AG04449 (cell line): ENCODE measurements at regions not wholly inside any gene's neighbourhood (a gene's known extent, or its start where the extent isn't known, plus 50 kb on each side); places are given as distances from the start of the nearest gene placed in this dataset.

Experiments used
- CTCF ChIA-PET: fragments of 350-600 bp; formaldehyde crosslinking; extraction: SDS; loops from one replicate; lab custom pipeline; 2021; ENCODE audit warnings: antibody characterized with exemption; lab: Yijun Ruan, JAX
- POLR2A ChIA-PET: fragments of 400-600, 350-600 bp; formaldehyde crosslinking; extraction: SDS; loops from one replicate; lab custom pipeline; 2020; ENCODE audit warnings: antibody characterized with exemption, inconsistent platforms; lab: Yijun Ruan, JAX
- DNase-seq: peaks from one replicate; pipeline ENCODE4 v3.0.0-alpha.2; 2010; ENCODE audit warnings: low read depth, low spot score
- H3K4me3 ChIP-seq: 2 replicates; pipeline ENCODE4 v1.5.1; 2011; ENCODE audit warnings: low read depth, mild to moderate bottlenecking, control low read depth, low read length
- TF ChIP-seq, protein P1 (sequence below): IDR thresholded peaks from one replicate; pipeline ENCODE4 v1.5.1; 2011; ENCODE audit warnings: mild to moderate bottlenecking, moderate library complexity, low read length, control low read depth, inconsistent platforms; ENCODE audit not compliant: insufficient read depth; ENCODE audit errors: missing control alignments

DNA sequence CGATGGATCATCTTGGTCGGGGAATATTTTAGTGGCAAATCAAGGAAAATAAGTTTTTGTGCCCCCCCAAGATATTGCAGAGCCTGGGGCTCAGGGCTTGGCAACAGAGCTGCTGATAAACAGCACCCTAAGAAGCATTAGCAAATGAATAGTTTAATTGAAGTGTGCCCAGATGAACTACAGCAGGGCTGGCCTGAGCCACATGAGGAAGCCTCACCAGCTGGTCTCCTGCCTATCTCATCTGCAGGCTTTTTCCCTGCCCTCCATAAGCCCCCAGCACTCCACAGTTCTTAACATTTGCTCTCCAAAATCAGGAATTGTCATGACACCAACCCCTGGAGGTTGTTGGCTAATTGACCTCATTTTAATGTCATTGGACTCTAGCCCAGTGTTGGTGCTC, 480.2 kb downstream of the HS3ST3B1 start:
- POLR2A ChIA-PET = no interaction called here

DNA sequence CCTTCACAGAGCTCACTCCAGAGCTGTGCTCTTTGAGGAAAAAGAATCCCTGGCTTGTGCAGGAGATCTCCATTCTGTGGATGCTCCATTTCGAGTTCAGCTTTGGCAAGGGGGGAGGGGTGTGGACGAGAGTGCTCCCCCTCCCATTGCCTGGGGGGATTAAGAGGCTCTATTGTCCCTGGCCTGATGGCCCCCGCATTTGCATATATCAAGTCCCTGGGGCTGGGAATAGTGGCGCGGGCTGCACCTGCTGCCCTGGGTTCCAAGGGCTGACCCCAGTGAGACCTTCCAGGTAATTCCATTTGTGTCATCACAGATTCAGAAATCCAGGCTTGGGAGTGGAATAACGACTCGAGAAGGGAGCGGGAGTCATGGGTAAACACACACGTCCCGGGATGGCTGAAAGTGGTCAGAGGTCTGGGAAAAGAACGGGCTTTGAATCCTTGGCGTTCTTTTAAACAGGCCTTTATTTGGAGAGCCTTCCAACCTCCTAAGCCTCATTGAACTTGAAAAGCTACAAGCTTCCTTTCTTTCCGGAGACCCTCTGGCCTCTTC, 479.3 kb downstream of the HS3ST3B1 start:
- ChIA-PET CTCF (no interaction called here), POLR2A (no interaction called here)
- no peak overlapping the region for H3K4me3 ChIP-seq
- TF ChIP-seq, protein P1, sequence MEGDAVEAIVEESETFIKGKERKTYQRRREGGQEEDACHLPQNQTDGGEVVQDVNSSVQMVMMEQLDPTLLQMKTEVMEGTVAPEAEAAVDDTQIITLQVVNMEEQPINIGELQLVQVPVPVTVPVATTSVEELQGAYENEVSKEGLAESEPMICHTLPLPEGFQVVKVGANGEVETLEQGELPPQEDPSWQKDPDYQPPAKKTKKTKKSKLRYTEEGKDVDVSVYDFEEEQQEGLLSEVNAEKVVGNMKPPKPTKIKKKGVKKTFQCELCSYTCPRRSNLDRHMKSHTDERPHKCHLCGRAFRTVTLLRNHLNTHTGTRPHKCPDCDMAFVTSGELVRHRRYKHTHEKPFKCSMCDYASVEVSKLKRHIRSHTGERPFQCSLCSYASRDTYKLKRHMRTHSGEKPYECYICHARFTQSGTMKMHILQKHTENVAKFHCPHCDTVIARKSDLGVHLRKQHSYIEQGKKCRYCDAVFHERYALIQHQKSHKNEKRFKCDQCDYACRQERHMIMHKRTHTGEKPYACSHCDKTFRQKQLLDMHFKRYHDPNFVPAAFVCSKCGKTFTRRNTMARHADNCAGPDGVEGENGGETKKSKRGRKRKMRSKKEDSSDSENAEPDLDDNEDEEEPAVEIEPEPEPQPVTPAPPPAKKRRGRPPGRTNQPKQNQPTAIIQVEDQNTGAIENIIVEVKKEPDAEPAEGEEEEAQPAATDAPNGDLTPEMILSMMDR = no peak
- DNase-seq = no peak

More for the DNA sequence above, 480.2 kb downstream of the HS3ST3B1 start:
- no peak overlapping the region for H3K4me3 ChIP-seq
- CTCF ChIA-PET = no interaction called here
- no peak for DNase-seq
- TF ChIP-seq, protein P1 = no peak

DNA sequence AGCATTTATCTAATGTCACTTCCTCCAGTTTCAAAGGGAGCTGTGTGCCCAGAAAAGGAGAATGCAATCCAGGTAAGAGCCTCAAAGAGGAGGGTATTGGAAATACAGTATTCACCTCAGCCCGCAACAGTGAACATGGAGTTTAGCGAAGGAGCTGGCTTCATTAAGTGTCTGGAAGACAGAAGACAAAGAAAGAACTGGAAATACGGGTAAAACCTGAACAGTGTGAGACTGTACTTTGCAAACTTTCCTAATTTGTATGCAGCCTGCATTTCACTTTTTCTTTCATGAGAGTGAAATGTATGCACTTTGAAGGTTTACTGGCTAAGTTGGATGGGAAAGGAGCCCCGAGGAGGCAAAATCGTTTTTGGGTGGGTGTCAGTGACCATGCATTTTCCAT, 478.4 kb downstream of the HS3ST3B1 start:
- ChIA-PET POLR2A (no interaction called here), CTCF (interaction anchor here (1.0 kb wide), 1 partner anchor 8 kb away, joined by 3 read pairs; no protein-coding TSS in a partner anchor)
- no peak for DNase-seq
- H3K4me3 ChIP-seq = no peak overlapping the region
- TF ChIP-seq, protein P1 = no peak

DNA sequence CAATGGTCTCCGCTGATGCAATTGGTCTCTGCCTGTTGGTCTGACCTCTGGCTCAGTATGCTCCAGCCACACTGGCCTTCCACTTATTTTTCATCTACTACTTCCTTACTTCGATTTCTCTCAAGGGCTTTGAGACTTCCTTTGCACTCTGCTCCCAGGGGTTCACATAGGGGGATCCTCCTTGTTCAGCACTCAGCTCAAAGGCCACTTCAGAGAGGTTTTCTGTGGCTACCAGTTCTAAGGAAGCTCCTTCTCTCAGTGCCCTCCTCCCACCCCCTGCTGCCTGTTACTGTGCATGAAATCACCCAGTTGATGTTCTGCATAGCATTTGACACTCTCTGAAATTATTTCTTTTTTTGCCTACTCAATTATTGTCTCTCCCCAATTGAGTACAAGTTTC, 476.4 kb downstream of the HS3ST3B1 start:
- POLR2A ChIA-PET = no interaction called here
- CTCF ChIA-PET = no interaction called here
- DNase-seq = no peak
- H3K4me3 ChIP-seq = no peak overlapping the region
- TF ChIP-seq, protein P1 = no peak

DNA sequence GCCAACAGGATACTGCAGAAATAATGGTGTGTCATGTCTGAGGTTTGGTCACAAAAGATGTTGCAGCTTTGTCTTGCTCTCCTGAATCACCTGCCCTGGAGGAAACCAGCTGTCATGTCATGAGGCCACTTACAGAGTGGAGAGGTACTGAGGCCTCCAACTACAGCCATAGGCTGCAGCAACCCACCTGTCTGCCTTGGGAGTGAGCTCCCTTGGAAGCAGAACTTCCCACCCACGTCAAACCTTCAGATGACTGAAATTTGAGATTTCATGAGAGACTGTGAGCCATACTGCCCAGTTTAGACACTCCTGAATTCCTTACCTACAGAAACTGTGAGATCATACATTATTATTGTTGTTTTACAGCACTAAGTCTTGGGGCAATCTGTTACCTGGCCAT, 475.9 kb downstream of the HS3ST3B1 start:
- ChIA-PET POLR2A (no interaction called here), CTCF (interaction anchor here (1.0 kb wide), 1 partner anchor 9 kb away, joined by 3 read pairs; no protein-coding TSS in a partner anchor)
- TF ChIP-seq, protein P1 = no peak
- no peak for DNase-seq
- no peak overlapping the region for H3K4me3 ChIP-seq

DNA sequence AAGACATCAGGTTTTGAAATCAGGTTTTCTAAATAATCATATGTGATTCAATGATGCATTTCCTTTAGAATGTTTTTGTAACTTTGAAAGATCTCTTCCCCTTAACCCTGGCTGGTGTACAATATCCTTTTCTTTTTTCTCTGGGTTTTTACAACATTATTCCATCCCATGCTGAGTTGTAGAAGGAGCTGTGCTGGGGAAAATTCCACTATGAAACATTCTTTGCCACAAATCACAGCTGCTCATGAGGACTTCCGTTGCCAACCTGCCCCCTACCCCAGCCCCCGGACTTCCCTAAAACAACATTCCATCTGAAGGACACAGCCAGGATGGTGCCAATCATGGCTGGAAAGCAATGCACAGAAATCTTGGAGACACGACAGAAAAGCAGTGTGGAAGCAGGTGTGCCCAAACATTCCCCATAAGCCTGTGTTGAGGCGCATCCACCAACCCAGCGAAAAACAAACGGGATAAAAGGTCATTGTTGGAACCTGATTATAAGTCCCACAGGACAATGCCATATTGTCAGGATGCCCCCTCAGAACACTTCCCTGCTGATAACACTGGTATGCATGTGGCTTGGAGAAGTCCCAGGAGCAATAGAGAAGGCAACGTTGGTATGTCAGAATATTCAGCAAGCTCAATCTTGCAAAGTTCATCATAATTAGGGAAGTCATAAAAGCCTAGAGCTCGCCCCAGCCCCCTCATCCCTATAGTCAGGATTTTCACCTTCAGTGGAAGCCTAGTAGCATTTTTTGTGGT, 475.0 kb downstream of the HS3ST3B1 start:
- no peak for DNase-seq
- ChIA-PET CTCF (interaction anchor here (1.0 kb wide), 1 partner anchor 8 kb away, joined by 3 read pairs; no protein-coding TSS in a partner anchor), POLR2A (no interaction called here)
- H3K4me3 ChIP-seq = no peak overlapping the region
- TF ChIP-seq, protein P1 = no peak
